GM19372 (cell line): ENCODE measurements at regions not wholly inside any gene's neighbourhood (a gene's known extent, or its start where the extent isn't known, plus 50 kb on each side); places are given as distances from the start of the nearest gene placed in this dataset.
"Not testable (repeated sequence)": the region's sequence is repeated elsewhere in the genome, so short reads cannot be mapped to it uniquely, and the experiment has no call there.

Experiments
- ATAC-seq: cut with Tn5 transposase; IDR thresholded peaks from one replicate; pipeline ENCODE4 v1.9.1; 2021; ENCODE audit warnings: mild to moderate bottlenecking, low read depth, moderate library complexity; ENCODE audit not compliant: unreplicated experiment

GRCh38 chr1:224791362-224791941 lies 138.0 kb upstream of the DNAH14 start:
- no peak for ATAC-seq

- no peak for ATAC-seq
These were observed 133.9 kb upstream of the DNAH14 start for GRCh38 chr1:224795591-224795990.

- no peak for ATAC-seq
These were observed 130.4 kb upstream of the DNAH14 start for GRCh38 chr1:224799083-224799482.

- no peak for ATAC-seq
These were observed 128.9 kb upstream of the DNAH14 start for GRCh38 chr1:224800486-224801119.

- no peak for ATAC-seq
These were observed 127.5 kb upstream of the DNAH14 start for GRCh38 chr1:224801844-224802490.

- no peak for ATAC-seq
These were observed 126.9 kb upstream of the DNAH14 start for GRCh38 chr1:224802617-224803016.

- ATAC-seq: no peak
These were observed 125.3 kb upstream of the DNAH14 start for GRCh38 chr1:224804220-224804619.

- ATAC-seq: no peak
These were observed 123.6 kb upstream of the DNAH14 start for GRCh38 chr1:224805889-224806288.

- no peak for ATAC-seq
These were observed 120.3 kb upstream of the DNAH14 start for GRCh38 chr1:224809137-224809536.

- ATAC-seq: no peak
These were observed 119.9 kb upstream of the DNAH14 start for GRCh38 chr1:224809613-224810012.

- no peak for ATAC-seq
These were observed 117.9 kb upstream of the DNAH14 start for GRCh38 chr1:224811564-224811963.

GRCh38 chr1:224815647-224816046 lies 113.8 kb upstream of the DNAH14 start:
- peak; percentile 18 for ATAC-seq

GRCh38 chr1:224816062-224816461 lies 113.4 kb upstream of the DNAH14 start:
- peak; percentile 37 for ATAC-seq

- no peak for ATAC-seq
These were observed 112.1 kb upstream of the DNAH14 start for GRCh38 chr1:224817382-224817781.

GRCh38 chr1:224819861-224820260 lies 109.6 kb upstream of the DNAH14 start:
- ATAC-seq: no peak

GRCh38 chr1:224820341-224820740 lies 109.1 kb upstream of the DNAH14 start:
- no peak for ATAC-seq

- not testable (repeated sequence) for ATAC-seq
These were observed 107.7 kb upstream of the DNAH14 start for GRCh38 chr1:224821751-224822150.

- ATAC-seq: no peak
These were observed 103.9 kb upstream of the DNAH14 start for GRCh38 chr1:224825525-224826000.

GRCh38 chr1:224828691-224829090 lies 100.8 kb upstream of the DNAH14 start:
- no peak for ATAC-seq

- no peak for ATAC-seq
These were observed 98.0 kb upstream of the DNAH14 start for GRCh38 chr1:224831501-224831900.

GRCh38 chr1:224839648-224840300 lies 89.7 kb upstream of the DNAH14 start:
- ATAC-seq: not testable (repeated sequence)
